Adipocyte (in vitro differentiated cells): ENCODE measurements at regions not wholly inside any gene's neighbourhood (a gene's known extent, or its start where the extent isn't known, plus 50 kb on each side); places are given as distances from the start of the nearest gene placed in this dataset.

Experiments
- DNase-seq: peaks from one replicate; pipeline ENCODE4 v3.0.0-alpha.2; 2015; ENCODE audit warnings: low read depth
- H3K27me3 ChIP-seq: replicated peaks from 2 replicates; pipeline ENCODE4 v1.7.0; 2013; ENCODE audit warnings: mild to moderate bottlenecking, low read length, moderate library complexity; ENCODE audit not compliant: control insufficient read depth, insufficient read depth
- H3K36me3 ChIP-seq: 2 replicates; pipeline ENCODE4 v1.7.0; 2013; ENCODE audit warnings: low read length, mild to moderate bottlenecking, moderate library complexity; ENCODE audit not compliant: control insufficient read depth, insufficient read depth, severe bottlenecking
- H3K4me1 ChIP-seq: 2 replicates; pipeline ENCODE4 v1.7.0; 2013; ENCODE audit warnings: mild to moderate bottlenecking, low read length, moderate library complexity; ENCODE audit not compliant: control insufficient read depth, insufficient read depth
- H3K4me3 ChIP-seq: 2 replicates; pipeline ENCODE4 v1.7.0; 2013; ENCODE audit warnings: mild to moderate bottlenecking, low read length, moderate library complexity
- H3K9ac ChIP-seq: 2 replicates; pipeline ENCODE4 v1.7.0; 2013; ENCODE audit warnings: mild to moderate bottlenecking, low read length, moderate library complexity
- H3K9me3 ChIP-seq: 2 replicates; pipeline ENCODE4 v1.7.0; 2013; ENCODE audit warnings: mild to moderate bottlenecking, low read length, moderate library complexity; ENCODE audit not compliant: control insufficient read depth

DNA sequence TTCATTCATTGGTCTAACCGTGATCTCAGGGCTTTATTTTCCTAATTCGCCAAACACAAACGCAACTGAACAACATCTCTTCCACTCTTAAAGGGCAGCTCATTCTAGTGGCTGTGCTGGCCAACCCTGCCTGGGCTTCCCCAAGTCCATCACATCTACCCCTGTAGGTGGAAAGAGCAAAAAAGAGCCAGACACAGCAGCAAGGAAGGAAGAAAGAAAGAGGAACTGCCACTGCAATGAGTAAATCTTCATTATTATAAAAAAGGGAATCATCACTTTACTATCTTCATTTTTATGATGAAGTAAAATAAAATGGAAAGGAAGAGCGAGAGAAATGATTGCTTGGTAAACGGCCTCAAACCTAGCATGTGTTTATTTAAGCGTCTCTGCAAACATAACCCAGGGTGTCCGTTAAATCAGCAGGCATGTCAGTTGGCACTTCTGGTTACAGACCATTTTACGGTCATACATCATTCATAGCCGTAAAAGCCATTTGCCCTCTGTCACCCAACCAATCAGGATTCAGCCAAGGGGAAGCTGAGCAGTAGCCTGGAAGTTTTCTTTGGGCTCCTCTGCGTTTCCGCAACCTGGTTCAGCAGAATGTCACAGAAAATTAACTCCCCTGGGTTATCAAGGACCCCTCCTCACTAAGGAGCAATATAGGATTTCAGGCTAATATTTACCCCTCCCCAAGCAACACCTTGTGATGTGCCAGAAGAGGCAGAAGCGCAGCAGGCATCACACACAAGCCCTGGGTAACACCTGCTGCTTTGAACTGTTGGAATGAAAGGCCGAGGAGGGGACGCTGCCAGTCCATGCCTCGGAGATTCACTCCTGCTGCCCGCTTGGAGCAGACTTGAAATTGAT is 234.0 kb downstream of the SNX10 start:
- Histone ChIP-seq H3K9me3 (peaks cover 6% of the 10 kb centered on the region), H3K4me3 (no peak overlapping the region), H3K4me1 (no peaks in the 10 kb centered on the region), H3K27me3 (peaks cover 12% of the 10 kb centered on the region), H3K36me3 (no peaks in the 10 kb centered on the region), H3K9ac (no peak overlapping the region)
- no peak for DNase-seq

DNA sequence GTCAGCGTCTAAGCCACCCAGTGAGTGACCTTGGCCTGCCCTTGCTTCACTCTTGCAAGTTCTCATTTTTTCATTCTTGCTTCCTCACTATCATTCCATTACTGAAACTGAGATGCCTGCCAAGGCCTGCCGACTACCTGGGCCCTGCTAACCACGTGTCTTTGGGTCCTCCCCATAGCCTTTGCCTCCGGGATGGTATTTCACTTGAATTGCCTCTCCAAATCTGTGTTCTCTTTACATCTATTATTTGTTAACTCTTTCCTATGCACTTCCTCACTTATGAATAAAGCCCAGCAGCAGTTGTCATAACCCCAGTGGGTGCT is 234.6 kb downstream of the SNX10 start:
- Histone ChIP-seq H3K36me3 (no peaks in the 10 kb centered on the region), H3K4me3 (no peak overlapping the region), H3K9ac (no peak overlapping the region), H3K27me3 (peaks cover 17% of the 10 kb centered on the region), H3K9me3 (peaks cover 6% of the 10 kb centered on the region), H3K4me1 (no peaks in the 10 kb centered on the region)
- no peak for DNase-seq

DNA sequence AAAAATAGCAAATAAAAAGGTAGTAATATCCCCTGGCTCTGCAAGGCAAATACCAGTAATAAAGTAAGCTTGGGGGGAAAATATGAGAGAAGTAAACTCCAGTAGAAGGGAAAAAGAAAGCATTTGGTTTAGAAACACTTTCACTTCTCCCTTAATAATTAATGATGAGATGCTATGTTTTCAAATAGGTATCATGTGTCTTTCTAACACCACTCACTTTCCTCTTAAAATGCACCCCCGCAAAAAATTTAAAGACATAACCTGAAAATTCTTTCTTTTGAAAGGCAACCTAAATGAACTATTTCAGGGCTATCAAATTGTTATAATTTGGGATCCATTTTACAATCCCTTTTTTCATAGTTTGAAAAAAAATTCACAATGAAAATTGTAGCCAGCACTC is 240.3 kb downstream of the SNX10 start:
- H3K9me3 ChIP-seq = no peaks in the 10 kb centered on the region
- no peak overlapping the region for H3K9ac ChIP-seq

DNA sequence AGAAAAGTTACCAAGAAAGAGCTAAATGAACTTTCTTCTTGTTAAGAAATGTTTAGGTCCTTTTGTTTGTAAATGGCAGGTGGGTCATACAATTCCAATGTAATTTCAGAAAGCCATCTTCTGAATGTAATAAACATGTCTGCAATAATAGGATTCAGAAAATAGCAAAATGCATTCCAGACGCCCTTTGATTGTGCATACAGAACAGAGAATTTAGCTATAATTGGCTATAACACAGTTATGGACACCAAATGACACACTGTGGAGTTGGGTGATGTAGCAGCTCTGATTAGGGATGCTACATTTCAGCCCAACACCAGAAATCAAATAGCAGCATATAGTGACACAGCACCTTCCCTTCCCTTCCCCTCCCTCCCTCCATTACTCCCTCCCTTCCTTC is 240.8 kb downstream of the SNX10 start:
- H3K9me3 ChIP-seq = no peaks in the 10 kb centered on the region
- no peaks in the 10 kb centered on the region for H3K4me1 ChIP-seq
- H3K27me3 ChIP-seq = peaks cover 30% of the 10 kb centered on the region
- no peak overlapping the region for H3K4me3 ChIP-seq
- no peak overlapping the region for H3K9ac ChIP-seq
- H3K36me3 ChIP-seq = no peaks in the 10 kb centered on the region
- no peak for DNase-seq

More for the DNA sequence above, 240.3 kb downstream of the SNX10 start:
- Histone ChIP-seq H3K4me3 (no peak overlapping the region), H3K27me3 (peaks cover 24% of the 10 kb centered on the region), H3K36me3 (no peaks in the 10 kb centered on the region), H3K4me1 (no peaks in the 10 kb centered on the region)
- DNase-seq = no peak

DNA sequence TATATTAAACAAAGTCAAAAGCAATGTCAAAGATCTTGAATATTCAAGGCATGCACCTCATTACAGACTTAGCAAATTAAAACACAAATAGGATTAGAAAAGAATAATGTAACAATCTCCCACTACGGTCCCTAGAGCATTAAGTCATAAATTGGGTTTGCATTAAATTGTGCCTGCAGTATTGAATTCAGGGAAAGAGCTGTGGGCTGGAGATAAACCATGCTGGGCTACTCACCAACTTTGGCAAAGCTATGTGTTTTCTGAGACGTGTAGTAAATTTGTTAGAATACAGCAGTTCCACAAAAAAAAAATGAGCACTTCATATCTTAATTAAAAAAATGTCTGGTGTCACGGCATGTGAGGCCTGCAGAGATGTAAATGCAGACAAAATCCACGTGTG is 241.6 kb downstream of the SNX10 start:
- H3K36me3 ChIP-seq = no peaks in the 10 kb centered on the region
- no peak for DNase-seq
- no peak overlapping the region for H3K4me3 ChIP-seq
- H3K9me3 ChIP-seq = no peaks in the 10 kb centered on the region
- no peak overlapping the region for H3K9ac ChIP-seq
- H3K27me3 ChIP-seq = peaks cover 33% of the 10 kb centered on the region
- no peaks in the 10 kb centered on the region for H3K4me1 ChIP-seq

DNA sequence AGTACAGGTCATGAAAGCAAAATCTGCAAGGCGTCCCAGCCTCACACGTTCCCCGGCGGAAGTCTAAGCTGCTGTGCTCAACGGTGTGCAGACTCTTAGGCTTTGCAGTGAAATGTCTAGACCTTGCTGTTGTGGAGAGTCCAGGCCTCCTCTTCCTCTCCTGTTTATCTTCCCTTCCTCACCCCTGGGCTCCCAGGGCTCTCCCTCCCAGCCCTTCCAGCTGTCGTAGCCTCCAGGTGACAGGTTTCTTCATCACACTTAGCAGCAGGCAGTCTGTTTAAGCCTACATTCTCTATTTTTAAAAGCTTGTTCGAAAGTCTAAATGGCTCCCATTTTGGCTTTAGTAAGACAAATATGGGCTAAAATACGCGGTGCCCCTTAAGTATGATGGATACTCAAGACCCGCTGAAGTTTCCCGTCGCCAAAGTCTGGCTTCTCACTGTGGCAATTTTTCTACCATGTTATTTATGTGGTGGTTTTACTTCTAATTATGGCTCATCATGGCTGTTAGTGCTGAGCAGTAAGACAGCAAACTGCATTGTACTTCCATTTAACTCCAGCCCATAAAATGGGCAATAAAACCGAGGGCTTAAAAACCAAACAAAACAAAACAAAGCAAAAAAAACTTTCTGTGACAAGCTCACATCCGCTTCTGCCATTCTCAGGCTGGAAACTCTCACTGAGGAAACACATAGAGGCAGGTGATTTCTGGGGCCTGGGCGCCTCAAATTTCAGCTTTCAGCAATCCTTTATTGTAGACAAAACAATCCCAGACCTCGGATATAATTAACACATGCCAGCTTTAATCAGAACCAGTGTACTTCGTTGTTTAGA is 243.2 kb downstream of the SNX10 start:
- Histone ChIP-seq H3K9me3 (no peaks in the 10 kb centered on the region), H3K4me1 (no peaks in the 10 kb centered on the region), H3K9ac (no peak overlapping the region), H3K27me3 (peaks cover 39% of the 10 kb centered on the region), H3K4me3 (no peak overlapping the region), H3K36me3 (no peaks in the 10 kb centered on the region)
- DNase-seq = no peak

DNA sequence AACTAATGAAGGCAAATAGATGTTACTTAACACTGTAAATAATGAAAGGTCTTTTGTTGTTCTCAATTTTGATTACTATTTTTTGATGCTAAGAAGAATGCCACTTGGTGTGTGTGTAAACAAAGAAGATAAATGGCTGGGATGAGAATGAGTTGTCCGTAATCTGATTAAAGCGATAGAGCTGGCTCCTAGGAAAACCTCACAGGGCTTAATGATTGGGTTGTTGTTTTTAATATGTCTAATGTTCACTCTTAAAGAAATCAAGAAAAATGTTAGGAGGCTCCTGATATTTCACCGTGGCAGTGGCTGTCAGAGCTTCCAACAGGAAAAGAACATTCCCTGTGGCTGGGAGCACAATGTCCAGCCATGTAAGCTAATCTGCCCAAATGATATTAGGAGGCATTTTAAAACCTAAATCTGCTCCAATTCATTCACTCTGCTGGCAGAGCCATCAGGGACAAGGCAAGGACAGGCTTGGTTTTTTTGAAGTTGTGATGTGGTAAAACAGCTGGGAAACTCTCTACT is 243.9 kb downstream of the SNX10 start:
- no peak overlapping the region for H3K9ac ChIP-seq
- H3K4me3 ChIP-seq = no peak overlapping the region
- DNase-seq = no peak
- H3K4me1 ChIP-seq = no peaks in the 10 kb centered on the region
- peaks cover 32% of the 10 kb centered on the region for H3K27me3 ChIP-seq
- no peaks in the 10 kb centered on the region for H3K9me3 ChIP-seq
- H3K36me3 ChIP-seq = no peaks in the 10 kb centered on the region

DNA sequence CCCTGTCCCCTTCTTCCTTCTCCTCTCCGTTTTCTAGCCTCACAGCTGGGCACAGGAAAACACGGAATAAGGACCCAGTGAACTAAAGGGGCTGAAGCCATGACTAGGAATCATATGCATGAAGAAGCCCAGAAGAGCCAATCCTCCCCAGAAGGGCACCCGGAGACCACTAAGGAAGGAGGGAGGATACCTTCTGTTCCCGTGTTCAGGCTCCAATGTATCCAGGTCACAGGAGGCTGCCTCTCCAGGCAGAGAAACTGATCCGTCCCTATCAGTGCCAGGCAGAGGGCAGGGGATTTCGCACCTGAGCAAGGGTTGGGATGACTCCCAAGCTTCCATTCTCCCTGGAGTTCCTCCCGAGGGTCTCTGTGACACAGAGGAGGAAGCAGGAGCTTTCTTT is 246.6 kb downstream of the SNX10 start:
- no peaks in the 10 kb centered on the region for H3K36me3 ChIP-seq
- H3K9ac ChIP-seq = no peak overlapping the region

DNA sequence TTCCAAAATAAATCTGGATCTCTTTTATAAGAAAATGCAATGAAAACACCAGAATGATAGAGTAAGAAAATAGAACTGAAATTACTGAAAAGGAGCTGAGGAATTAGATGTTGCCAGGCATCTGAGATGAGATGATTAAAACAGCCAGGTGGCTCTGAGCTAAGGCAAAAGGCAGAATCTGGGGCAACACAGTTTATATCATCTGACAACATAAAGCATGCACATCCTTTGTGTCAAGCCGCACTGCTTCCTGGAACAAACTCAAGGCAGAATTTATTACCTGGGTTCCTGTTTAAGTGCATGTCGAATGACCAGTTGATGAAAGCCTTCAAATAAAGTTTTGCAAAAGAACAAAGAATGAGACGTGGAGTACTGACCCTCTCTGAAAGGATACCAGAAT is 247.0 kb downstream of the SNX10 start:
- Histone ChIP-seq H3K4me3 (no peak overlapping the region), H3K27me3 (peaks cover 24% of the 10 kb centered on the region), H3K36me3 (no peaks in the 10 kb centered on the region), H3K9ac (no peak overlapping the region), H3K4me1 (no peaks in the 10 kb centered on the region), H3K9me3 (no peaks in the 10 kb centered on the region)
- DNase-seq = no peak

More for the DNA sequence above, 246.6 kb downstream of the SNX10 start:
- no peak for DNase-seq
- H3K27me3 ChIP-seq = peaks cover 24% of the 10 kb centered on the region
- H3K9me3 ChIP-seq = no peaks in the 10 kb centered on the region
- no peak overlapping the region for H3K4me3 ChIP-seq
- H3K4me1 ChIP-seq = no peaks in the 10 kb centered on the region

DNA sequence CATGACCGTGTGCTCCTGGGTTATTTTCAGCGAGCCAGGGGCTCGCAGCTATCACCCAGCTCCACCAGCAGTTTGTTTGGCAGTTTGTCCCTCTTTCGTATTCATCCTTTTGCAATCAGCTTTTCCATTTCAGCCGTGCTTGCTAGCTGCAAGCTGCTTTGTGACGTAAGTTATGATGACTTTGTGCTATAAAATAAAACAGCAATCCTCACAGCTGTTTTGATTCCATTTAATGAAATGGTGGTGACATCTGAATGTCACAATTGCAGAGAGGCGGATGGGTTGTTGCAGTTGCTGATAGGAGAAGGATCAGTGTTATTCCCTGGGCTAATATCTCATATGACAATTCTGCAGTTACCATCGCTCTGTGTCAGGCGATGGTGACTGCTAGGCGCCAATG is 251.7 kb downstream of the SNX10 start:
- Histone ChIP-seq H3K4me3 (peak overlapping the region; percentile 30), H3K36me3 (no peaks in the 10 kb centered on the region), H3K4me1 (no peaks in the 10 kb centered on the region), H3K27me3 (peaks cover 6% of the 10 kb centered on the region), H3K9ac (no peak overlapping the region), H3K9me3 (peaks cover 12% of the 10 kb centered on the region)
- DNase-seq = no peak

DNA sequence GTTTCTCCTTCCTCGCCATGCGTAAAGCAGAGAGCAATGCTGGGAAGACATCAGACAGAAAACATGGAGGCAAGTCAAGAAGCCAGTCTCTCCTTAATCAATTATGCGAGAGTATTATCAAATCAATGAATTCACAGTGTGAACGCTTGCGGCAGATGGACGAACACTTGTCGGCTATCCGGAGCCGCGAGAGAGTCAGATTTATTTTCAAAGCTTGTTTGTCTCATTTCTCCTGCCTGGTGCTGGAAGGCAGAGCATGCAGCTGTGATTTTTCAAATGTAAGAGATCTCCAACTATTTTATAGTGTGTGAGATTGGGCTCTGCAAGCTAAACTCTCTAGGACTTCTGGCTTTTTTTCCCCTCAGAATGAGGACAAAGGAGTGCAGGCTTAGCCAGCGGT is 252.3 kb downstream of the SNX10 start:
- Histone ChIP-seq H3K36me3 (no peaks in the 10 kb centered on the region), H3K9ac (no peak overlapping the region), H3K27me3 (no peaks in the 10 kb centered on the region), H3K4me3 (no peak overlapping the region), H3K4me1 (no peaks in the 10 kb centered on the region), H3K9me3 (peaks cover 13% of the 10 kb centered on the region)
- no peak for DNase-seq
